ENCODE measurements at regions not wholly inside any gene's neighbourhood (a gene's known extent, or its start where the extent isn't known, plus 50 kb on each side); places are given as distances from the start of the nearest gene placed in this dataset.

DNA sequence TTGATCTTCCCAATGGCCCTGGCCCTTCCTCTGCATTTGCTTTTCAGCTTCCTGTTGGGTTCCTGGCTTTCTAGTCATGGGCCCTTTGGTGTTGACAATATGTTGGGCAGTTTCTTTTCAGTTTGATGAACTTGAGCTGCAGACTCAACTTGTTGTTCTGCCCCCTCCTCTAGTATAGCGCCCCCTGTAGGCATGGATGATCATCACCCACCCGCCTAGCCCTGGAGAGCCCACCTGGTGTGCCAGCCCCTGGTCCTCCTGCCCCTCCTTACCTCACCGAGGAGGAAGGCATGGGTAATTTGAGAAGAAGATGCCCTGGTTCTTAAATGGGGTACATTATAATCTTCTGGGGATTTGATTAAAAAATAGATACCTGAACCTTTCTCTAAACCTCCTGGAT is 271.2 kb downstream of the SNX10 start:
- Histone ChIP-seq H3K4me3 (no peak overlapping the region), H3K4me1 (no peaks in the 10 kb centered on the region), H3K9me3 (no peaks in the 10 kb centered on the region), H3K36me3 (no peaks in the 10 kb centered on the region), H3K27ac (no peak overlapping the region), H3K27me3 (peaks cover 0 to 14% (median 5%) of the 10 kb centered on the region in 7 donors)
- ATAC-seq (no peak), DNase-seq (no peak)
- intact Hi-C loops (cut with DNase I), result no loop called here
- TF ChIP-seq, protein P1, sequence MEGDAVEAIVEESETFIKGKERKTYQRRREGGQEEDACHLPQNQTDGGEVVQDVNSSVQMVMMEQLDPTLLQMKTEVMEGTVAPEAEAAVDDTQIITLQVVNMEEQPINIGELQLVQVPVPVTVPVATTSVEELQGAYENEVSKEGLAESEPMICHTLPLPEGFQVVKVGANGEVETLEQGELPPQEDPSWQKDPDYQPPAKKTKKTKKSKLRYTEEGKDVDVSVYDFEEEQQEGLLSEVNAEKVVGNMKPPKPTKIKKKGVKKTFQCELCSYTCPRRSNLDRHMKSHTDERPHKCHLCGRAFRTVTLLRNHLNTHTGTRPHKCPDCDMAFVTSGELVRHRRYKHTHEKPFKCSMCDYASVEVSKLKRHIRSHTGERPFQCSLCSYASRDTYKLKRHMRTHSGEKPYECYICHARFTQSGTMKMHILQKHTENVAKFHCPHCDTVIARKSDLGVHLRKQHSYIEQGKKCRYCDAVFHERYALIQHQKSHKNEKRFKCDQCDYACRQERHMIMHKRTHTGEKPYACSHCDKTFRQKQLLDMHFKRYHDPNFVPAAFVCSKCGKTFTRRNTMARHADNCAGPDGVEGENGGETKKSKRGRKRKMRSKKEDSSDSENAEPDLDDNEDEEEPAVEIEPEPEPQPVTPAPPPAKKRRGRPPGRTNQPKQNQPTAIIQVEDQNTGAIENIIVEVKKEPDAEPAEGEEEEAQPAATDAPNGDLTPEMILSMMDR (IDR thresholded peaks at IDR 0.05), result no peak
- 71 to 76% methylated on average over 3 of the region's 3 CpGs for WGBS, 2 donors

DNA sequence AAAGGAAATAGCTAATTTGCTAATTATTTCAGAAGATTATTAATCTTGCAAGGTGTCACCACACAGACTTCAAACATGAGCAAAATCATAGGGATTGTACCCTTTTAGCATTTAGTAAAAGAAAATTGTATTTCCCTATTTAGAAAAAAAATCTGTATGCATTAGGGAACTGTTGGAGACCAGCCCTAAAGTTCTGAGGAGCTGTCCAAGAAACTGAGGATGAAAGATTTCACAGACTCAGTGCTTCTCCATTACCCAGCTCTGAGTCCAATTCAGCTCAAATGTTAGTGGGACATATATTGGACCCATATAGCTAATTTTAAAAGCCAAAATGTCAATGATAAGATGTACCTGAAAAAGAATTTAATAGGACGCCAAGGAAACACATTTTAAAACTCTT is 271.7 kb downstream of the SNX10 start:
- intact Hi-C loops (cut with DNase I), result no loop called here
- WGBS, 2 donors, result 90 to 91% methylated on average over 1 of the region's 1 CpG
- DNase-seq (no peak), ATAC-seq (no peak)
- no peaks in the 10 kb centered on the region for H3K36me3 ChIP-seq
- no peak overlapping the region for H3K4me3 ChIP-seq
- no peak overlapping the region for H3K27ac ChIP-seq
- H3K4me1 ChIP-seq, result no peaks in the 10 kb centered on the region
- no peaks in the 10 kb centered on the region for H3K9me3 ChIP-seq
- H3K27me3 ChIP-seq, result peaks cover 0 to 14% (median 5%) of the 10 kb centered on the region in 7 donors
- TF ChIP-seq, protein P1 (IDR thresholded peaks at IDR 0.05), result no peak

DNA sequence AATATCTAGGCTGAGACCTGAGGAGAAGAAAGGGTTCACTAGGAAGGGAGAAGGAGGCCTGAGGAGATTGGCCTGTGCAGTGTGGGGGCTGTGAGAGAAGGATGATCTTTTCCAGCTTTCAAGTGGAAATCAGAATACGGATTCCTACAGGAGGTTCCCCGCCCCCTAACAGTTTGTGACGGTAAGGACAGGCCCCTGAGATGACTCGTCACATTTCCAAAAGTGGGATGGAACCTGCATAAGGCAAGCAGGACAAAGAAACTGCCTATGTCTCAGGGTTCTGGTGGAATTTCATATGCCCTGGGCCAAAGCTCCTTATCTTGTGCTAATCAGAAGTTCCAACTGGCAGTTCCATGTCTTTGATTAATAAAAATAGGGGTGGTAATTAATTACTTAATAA is 275.6 kb downstream of the SNX10 start:
- no peaks in the 10 kb centered on the region for H3K4me1 ChIP-seq
- WGBS, 2 donors, result 49 to 53% methylated on average over 4 of the region's 4 CpGs
- DNase-seq (no peak), ATAC-seq (no peak)
- intact Hi-C loops (cut with DNase I), result no loop called here
- no peak overlapping the region for H3K4me3 ChIP-seq
- no peaks in the 10 kb centered on the region for H3K36me3 ChIP-seq
- TF ChIP-seq, protein P1 (IDR thresholded peaks at IDR 0.05), result no peak
- H3K9me3 ChIP-seq, result peaks cover 0 to 16% (median 0%) of the 10 kb centered on the region in 11 donors
- H3K27me3 ChIP-seq, result peaks cover 0 to 14% (median 0%) of the 10 kb centered on the region in 7 donors
- H3K27ac ChIP-seq, result no peak overlapping the region

DNA sequence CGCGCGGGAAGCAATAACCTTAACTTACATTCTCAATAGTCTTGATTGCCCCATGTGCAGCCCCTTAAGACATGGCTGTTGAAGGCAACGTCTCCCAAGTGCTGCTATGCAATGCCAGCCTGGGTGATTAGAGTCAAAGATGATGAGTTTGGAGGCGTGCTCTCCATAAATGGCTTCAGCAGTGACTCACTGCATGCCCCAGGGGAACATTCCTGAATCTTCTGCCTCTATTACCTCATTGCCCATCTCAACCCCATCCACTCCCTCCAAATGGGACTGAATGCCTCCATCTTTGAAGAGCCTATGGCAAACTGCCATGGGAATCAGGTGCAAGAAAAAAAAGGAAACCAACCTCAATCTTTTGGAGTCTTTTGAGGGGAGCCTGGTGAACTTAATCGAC is 282.8 kb downstream of the SNX10 start:
- H3K36me3 ChIP-seq, result no peaks in the 10 kb centered on the region
- H3K27ac ChIP-seq, result no peak overlapping the region
- H3K9me3 ChIP-seq, result peaks cover 0 to 16% (median 0%) of the 10 kb centered on the region in 11 donors
- ATAC-seq, result no peak
- WGBS, 2 donors, result 82 to 87% methylated on average over 6 of the region's 6 CpGs
- no peak for DNase-seq
- intact Hi-C loops (cut with DNase I), result no loop called here
- no peak overlapping the region for H3K4me3 ChIP-seq
- H3K27me3 ChIP-seq, result peaks cover 0 to 18% (median 4%) of the 10 kb centered on the region in 7 donors
- no peaks in the 10 kb centered on the region for H3K4me1 ChIP-seq
- TF ChIP-seq, protein P1 (IDR thresholded peaks at IDR 0.05), result no peak

Measured in heart right ventricle (tissue), 16 donors.